Endothelial cell of umbilical vein (primary cell): ENCODE measurements at regions not wholly inside any gene's neighbourhood (a gene's known extent, or its start where the extent isn't known, plus 50 kb on each side); places are given as distances from the start of the nearest gene placed in this dataset.

ENCODE experiments used
- BruUV-seq: library from RNA; stranded (reverse); fragments of 400-500 nt; replicated peaks from 2 replicates; lab custom pipeline; 2021; lab: Mats Ljungman, UMichigan
- CTCF ChIA-PET: fragments of 300-600, 350-600 bp; sonication (Branson Sonifier 250); formaldehyde crosslinking; loops from one replicate; lab custom pipeline; 2021; ENCODE audit warnings: antibody characterized with exemption, inconsistent platforms; lab: Charles Lee
- POLR2A ChIA-PET: fragments of 300-600, 350-600 bp; sonication (Branson Sonifier 250); formaldehyde crosslinking; loops from one replicate; lab custom pipeline; 2021; ENCODE audit warnings: antibody characterized with exemption, inconsistent platforms; lab: Charles Lee
- DNase-seq: peaks from one replicate; pipeline ENCODE4 v3.0.0-alpha.2; 2011; ENCODE audit warnings: low read depth, low spot score
- FAIRE-seq: peaks from 2 replicates; lab custom pipeline; 2011; peaks lifted over from hg19 to GRCh38; lab: Jason Lieb, UNC
- H2AFZ ChIP-seq: 2 replicates; pipeline ENCODE4 v1.6.0; 2012; ENCODE audit warnings: low read depth, low read length, control low read depth, inconsistent platforms
- H3K27ac ChIP-seq: 2 replicates; pipeline ENCODE4 v1.5.1; 2011; ENCODE audit warnings: low read depth, mild to moderate bottlenecking, control low read depth, low read length, moderate library complexity; ENCODE audit not compliant: insufficient read depth
- H3K27me3 ChIP-seq, 2 experiments: 2 replicates each; pipeline versions ENCODE4 v1.6.0 to v1.6.1; 2011; ENCODE audit warnings: low read length in 2 of 2, mixed read lengths in 1 of 2; ENCODE audit not compliant: control insufficient read depth in 2 of 2, insufficient read depth in 2 of 2
- H3K36me3 ChIP-seq, 2 experiments: 2 replicates in 1 of 2; 3 replicates in 1 of 2; pipeline ENCODE4 v1.5.1; 2011; ENCODE audit warnings: low read length in 2 of 2, mild to moderate bottlenecking in 1 of 2, moderate library complexity in 1 of 2; ENCODE audit not compliant: control insufficient read depth in 2 of 2, insufficient read depth in 2 of 2; ENCODE audit errors: extremely low read depth in 1 of 2
- H3K4me1 ChIP-seq: 3 replicates; pipeline ENCODE4 v1.5.1; 2011; ENCODE audit warnings: mild to moderate bottlenecking, low read length; ENCODE audit not compliant: control insufficient read depth, insufficient read depth; ENCODE audit errors: extremely low read depth
- H3K4me2 ChIP-seq: 2 replicates; pipeline ENCODE4 v1.6.1; 2011; ENCODE audit warnings: low read length, control low read depth, mixed read lengths; ENCODE audit not compliant: insufficient read depth
- H3K4me3 ChIP-seq, 3 experiments: fragments of 200-600 bp in 1 of 3; sonication (generic), shearing (Covaris generic) in 1 of 3; replicated peaks in 1 of 3; 2 replicates each; pipeline ENCODE4 v1.5.1; 2011 to 2016; ENCODE audit warnings: control low read depth in 3 of 3, low read length in 3 of 3, mild to moderate bottlenecking in 2 of 3, inconsistent platforms in 1 of 3, low read depth in 1 of 3, moderate library complexity in 1 of 3; ENCODE audit not compliant: insufficient read depth in 1 of 3
- H3K79me2 ChIP-seq: 2 replicates; pipeline ENCODE4 v1.6.0; 2012; ENCODE audit warnings: low read length, inconsistent platforms; ENCODE audit not compliant: control insufficient read depth, insufficient read depth
- H3K9ac ChIP-seq: replicated peaks from 2 replicates; pipeline ENCODE3; 2011; ENCODE audit warnings: low read length, control low read depth; ENCODE audit not compliant: insufficient read depth; ENCODE audit errors: extremely low read depth
- H3K9me1 ChIP-seq: replicated peaks from 3 replicates; pipeline ENCODE4 v1.6.0; 2011; ENCODE audit warnings: mild to moderate bottlenecking, low read length; ENCODE audit not compliant: control insufficient read depth, insufficient read depth; ENCODE audit errors: extremely low read depth
- H3K9me3 ChIP-seq: replicated peaks from 2 replicates; pipeline ENCODE4 v1.5.1; 2012; ENCODE audit warnings: low read length, inconsistent platforms; ENCODE audit not compliant: control insufficient read depth, insufficient read depth
- H4K20me1 ChIP-seq: replicated peaks from 2 replicates; pipeline ENCODE3; 2011; ENCODE audit warnings: mild to moderate bottlenecking, low read length; ENCODE audit not compliant: control insufficient read depth, insufficient read depth; ENCODE audit errors: extremely low read depth
- CTCF ChIP-seq, 2 donors: IDR thresholded peaks; 1 replicate in 1 of 2; 2 replicates in 1 of 2; pipeline ENCODE4 v1.5.1; 2011; ENCODE audit warnings: low read length in 2 of 2, mild to moderate bottlenecking in 2 of 2, moderate library complexity in 2 of 2, control low read depth in 1 of 2, inconsistent platforms in 1 of 2, low read depth in 1 of 2; ENCODE audit not compliant: insufficient read depth in 1 of 2; ENCODE audit errors: extremely low read depth in 1 of 2
- EZH2 ChIP-seq: IDR thresholded peaks from 2 replicates; pipeline ENCODE4 v1.6.1; 2012; ENCODE audit warnings: borderline replicate concordance, low read depth, mild to moderate bottlenecking, moderate library complexity, low read length, inconsistent platforms; ENCODE audit not compliant: severe bottlenecking
- FOS ChIP-seq: IDR thresholded peaks from 2 replicates; pipeline ENCODE4 v1.6.1; 2011; ENCODE audit warnings: mild to moderate bottlenecking, low read length, moderate library complexity, borderline replicate concordance; ENCODE audit not compliant: insufficient read depth
- GATA2 ChIP-seq: IDR thresholded peaks from 2 replicates; pipeline ENCODE4 v1.7.0; 2011; ENCODE audit warnings: low read depth, mild to moderate bottlenecking, moderate library complexity, mixed read lengths, low read length; ENCODE audit not compliant: insufficient read length, insufficient read depth
- JUN ChIP-seq: IDR thresholded peaks from 2 replicates; pipeline ENCODE4 v1.6.1; 2011; ENCODE audit warnings: borderline replicate concordance, low read depth; ENCODE audit not compliant: insufficient read length, insufficient read depth
- MYC ChIP-seq: IDR thresholded peaks from one replicate; pipeline ENCODE4 v1.6.1; 2011; ENCODE audit warnings: mild to moderate bottlenecking, low read depth, low read length
- POLR2A ChIP-seq: IDR thresholded peaks from 2 replicates; pipeline ENCODE4 v1.6.1; 2012; ENCODE audit warnings: low read depth, mild to moderate bottlenecking, control low read depth, low read length
- POLR2AphosphoS5 ChIP-seq: IDR thresholded peaks from 2 replicates; pipeline ENCODE4 v1.6.1; 2012; ENCODE audit warnings: low read depth, mild to moderate bottlenecking, control low read depth, low read length, moderate library complexity; ENCODE audit not compliant: insufficient read depth
- dilution Hi-C: fragments of 300-500 bp; cut with MboI; formaldehyde crosslinking; loops from one replicate; pipeline ENCODE4 v1.15.0; 2019; ENCODE audit warnings: low sequenced_read_pairs; ENCODE audit not compliant: extremely low pct_ligation_motif_present
- intact Hi-C: fragments of 100-400 bp; cut with micrococcal nuclease; formaldehyde crosslinking; loops from one replicate; pipeline ENCODE4 v1.10.0; 2022
- TF ChIP-seq, protein P1 (sequence below): IDR thresholded peaks from 2 replicates; pipeline ENCODE4 v1.6.1; 2011; ENCODE audit not compliant: insufficient read depth, insufficient read length

- no peak for FAIRE-seq
- Histone ChIP-seq H3K36me3 (no peaks in the 10 kb centered on the region), H4K20me1 (no peaks in the 10 kb centered on the region), H3K4me2 (no peak overlapping the region), H3K9me3 (no peaks in the 10 kb centered on the region), H3K4me1 (no peaks in the 10 kb centered on the region), H3K9me1 (no peaks in the 10 kb centered on the region), H3K9ac (no peak overlapping the region), H3K4me3 (no peak overlapping the region), H3K27ac (no peak overlapping the region), H2AFZ (no peak overlapping the region), H3K27me3 (no peaks in the 10 kb centered on the region), H3K79me2 (no peaks in the 10 kb centered on the region)
- TF ChIP-seq EZH2 (no peak), GATA2 (no peak)
- intact Hi-C loops: no loop called here
- no TSS peak for BruUV-seq
- dilution Hi-C loops: no loop called here
- CTCF ChIA-PET: no interaction called here
- DNase-seq: no peak
- POLR2A ChIA-PET: no interaction called here
These were observed 148.9 kb upstream of the KITLG start for GRCh38 chr12:88729196-88729595.

DNA sequence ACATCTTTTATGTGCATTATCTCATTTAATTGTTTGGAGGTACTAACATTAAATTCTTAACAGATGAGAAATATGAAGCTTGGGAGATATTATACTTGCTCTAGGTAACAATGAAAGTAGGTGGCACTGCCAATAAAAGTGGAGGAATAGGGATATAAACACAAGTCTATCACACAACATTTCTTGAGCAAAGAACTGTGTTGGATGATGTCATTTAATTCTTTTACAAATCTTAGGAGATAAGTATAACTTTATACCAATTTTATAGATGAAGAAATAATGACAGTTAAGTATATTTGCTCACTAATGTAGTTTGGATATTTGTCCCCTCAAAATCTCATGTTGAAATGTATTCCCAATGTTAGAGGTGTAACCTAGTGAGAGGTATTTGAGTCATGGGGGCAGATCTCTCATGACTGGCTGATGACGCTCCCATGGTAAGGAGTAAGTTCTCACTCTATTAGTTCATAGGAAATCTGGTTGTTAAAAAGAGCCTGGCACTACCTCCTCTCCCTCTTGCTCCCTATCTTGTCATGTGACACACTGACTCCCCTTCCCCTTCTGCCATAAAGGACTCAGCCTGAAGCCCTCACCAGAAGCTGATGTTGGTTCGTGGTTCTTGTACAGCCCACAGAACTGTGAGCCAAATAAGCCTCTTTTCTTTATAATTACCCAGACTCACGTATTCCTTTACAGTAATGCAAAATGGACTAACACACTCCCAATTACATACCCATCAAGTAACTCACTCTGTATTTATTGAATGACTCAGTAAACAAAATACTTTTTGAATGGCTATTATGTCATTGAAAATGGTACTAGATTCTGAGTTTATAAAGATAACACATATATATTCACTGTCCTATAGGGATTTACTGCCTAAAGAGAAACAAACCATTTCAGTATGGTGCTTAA is 146.8 kb upstream of the KITLG start:
- FAIRE-seq (no peak), DNase-seq (no peak)
- Histone ChIP-seq H3K27me3 (no peaks in the 10 kb centered on the region), H3K4me1 (no peaks in the 10 kb centered on the region), H3K79me2 (no peaks in the 10 kb centered on the region), H3K4me3 (no peak overlapping the region), H2AFZ (no peak overlapping the region), H3K36me3 (no peaks in the 10 kb centered on the region), H3K9me1 (no peaks in the 10 kb centered on the region), H3K4me2 (no peak overlapping the region), H3K9ac (no peak overlapping the region), H3K9me3 (no peaks in the 10 kb centered on the region), H4K20me1 (no peaks in the 10 kb centered on the region), H3K27ac (no peak overlapping the region)
- intact Hi-C loops (no loop called here), dilution Hi-C loops (no loop called here)
- TF ChIP-seq JUN (no peak), CTCF (IDR thresholded peaks at IDR 0.05; ENCODE audit: extremely low read depth in 1 of 2, insufficient read depth in 1 of 2, low read depth in 1 of 2, low read length in 2 of 2) (no peak), POLR2AphosphoS5 (no peak), GATA2 (no peak), EZH2 (no peak), FOS (no peak), POLR2A (no peak), MYC (no peak)
- TF ChIP-seq, protein P1, sequence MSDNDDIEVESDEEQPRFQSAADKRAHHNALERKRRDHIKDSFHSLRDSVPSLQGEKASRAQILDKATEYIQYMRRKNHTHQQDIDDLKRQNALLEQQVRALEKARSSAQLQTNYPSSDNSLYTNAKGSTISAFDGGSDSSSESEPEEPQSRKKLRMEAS: no peak
- POLR2A ChIA-PET: no interaction called here
- BruUV-seq: no TSS peak
- CTCF ChIA-PET: interaction anchor here (1.2 to 1.7 kb wide), 2 partner anchors 9 to 267 kb away, joined by 4 to 6 read pairs; no protein-coding TSS in a partner anchor
